Breast epithelium (tissue), 4 donors: ENCODE measurements at regions not wholly inside any gene's neighbourhood (a gene's known extent, or its start where the extent isn't known, plus 50 kb on each side); places are given as distances from the start of the nearest gene placed in this dataset.

ENCODE experiments used
- DNase-seq, 2 donors: peaks; one replicate each; pipeline ENCODE4 v3.0.0-alpha.2; 2019; ENCODE audit warnings: low spot score in 2 of 2
- H3K27ac ChIP-seq, 2 donors: fragments of 200-600 bp; sonication (generic) in 1 of 2; one replicate each; pipeline ENCODE4 v1.5.1; 2016 to 2019; ENCODE audit warnings: mild to moderate bottlenecking in 1 of 2
- H3K27me3 ChIP-seq, 2 donors: fragments of 200-600 bp; sonication (generic) in 1 of 2; one replicate each; pipeline versions ENCODE4 v1.5.1 to v1.6.0; 2017 to 2019; ENCODE audit warnings: control low read depth in 1 of 2, mild to moderate bottlenecking in 1 of 2
- H3K36me3 ChIP-seq: fragments of 200-600 bp; one replicate; pipeline ENCODE4 v1.5.1; 2019
- H3K4me1 ChIP-seq, 2 donors: fragments of 200-600 bp; sonication (generic); one replicate each; pipeline ENCODE4 v1.5.1; 2016 to 2019; ENCODE audit warnings: control low read depth in 1 of 2
- H3K4me3 ChIP-seq, 3 donors: fragments of 200-600 bp; sonication (generic); 1 replicate in 2 of 3; 2 replicates in 1 of 3; pipeline ENCODE4 v1.5.1; 2016 to 2019; ENCODE audit warnings: mild to moderate bottlenecking in 3 of 3, moderate library complexity in 2 of 3
- H3K9me3 ChIP-seq, 2 donors: fragments of 200-600 bp; sonication (generic) in 1 of 2; one replicate each; pipeline ENCODE4 v1.5.1; 2016 to 2019; ENCODE audit warnings: control low read depth in 1 of 2
- CTCF ChIP-seq, 3 donors: fragments of 450-650 bp; IDR thresholded peaks; one replicate each; pipeline ENCODE4 v1.5.1; 2016 to 2017; ENCODE audit warnings: antibody characterized with exemption in 3 of 3, mild to moderate bottlenecking in 3 of 3, moderate library complexity in 3 of 3
- POLR2A ChIP-seq: fragments of 450-650 bp; IDR thresholded peaks from one replicate; pipeline ENCODE4 v1.6.1; 2016; ENCODE audit warnings: antibody characterized with exemption, mild to moderate bottlenecking, moderate library complexity
- POLR2AphosphoS5 ChIP-seq, 3 donors: sonication (generic); formaldehyde crosslinking; IDR thresholded peaks; one replicate each; pipeline ENCODE4 v1.6.1; 2017; ENCODE audit warnings: antibody characterized with exemption in 3 of 3
- intact Hi-C: fragments of 100-400 bp; cut with DNase I; formaldehyde crosslinking; loops from one replicate; pipeline ENCODE4 v1.15.1; 2023; ENCODE audit warnings: low total_unique reads

GRCh38 chr5:167949435-167949834, 342.0 kb upstream of the WWC1 start:
- Histone ChIP-seq H3K27me3 (no peaks in the 10 kb centered on the region), H3K4me3 (no peak overlapping the region), H3K36me3 (no peaks in the 10 kb centered on the region), H3K9me3 (no peaks in the 10 kb centered on the region), H3K27ac (no peak overlapping the region), H3K4me1 (no peaks in the 10 kb centered on the region)
- no peak for TF ChIP-seq CTCF (IDR thresholded peaks at IDR 0.05)
- no peak for TF ChIP-seq POLR2AphosphoS5 (IDR thresholded peaks at IDR 0.05)
- TF ChIP-seq POLR2A = no peak
- DNase-seq = no peak
- intact Hi-C loops = no loop called here

- Histone ChIP-seq H3K4me1 (no peaks in the 10 kb centered on the region), H3K27me3 (no peaks in the 10 kb centered on the region), H3K4me3 (no peak overlapping the region), H3K27ac (peak overlapping the region; percentile 21 to 49), H3K9me3 (no peaks in the 10 kb centered on the region), H3K36me3 (no peaks in the 10 kb centered on the region)
- TF ChIP-seq POLR2A = no peak
- no peak for TF ChIP-seq CTCF (IDR thresholded peaks at IDR 0.05)
- no peak for TF ChIP-seq POLR2AphosphoS5 (IDR thresholded peaks at IDR 0.05)
- intact Hi-C loops = no loop called here
- peak in 1 of 2 donors; percentile 30 for DNase-seq
Measured at GRCh38 chr5:167950126-167950721, 341.2 kb upstream of the WWC1 start.

DNA sequence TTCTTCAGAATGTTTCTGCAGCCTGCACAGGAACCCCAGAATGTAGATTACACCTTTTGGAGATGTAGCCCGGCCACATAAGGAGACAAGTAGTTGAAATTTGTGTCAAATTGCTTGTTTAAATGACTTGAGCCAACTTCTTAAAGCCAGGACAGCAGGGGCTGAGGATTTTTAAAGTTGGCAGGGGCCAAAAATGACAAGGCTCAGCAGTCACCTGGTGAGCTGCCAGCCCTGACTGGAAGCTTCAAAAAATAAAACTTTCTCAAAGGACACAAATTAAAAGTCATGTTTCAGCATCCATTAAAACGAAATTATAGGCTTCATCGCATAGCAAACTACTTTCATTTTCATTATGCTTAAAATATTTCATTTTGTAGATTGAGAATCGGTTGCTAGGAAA, 340.3 kb upstream of the WWC1 start:
- H3K27ac ChIP-seq = peak overlapping the region in 1 of 2 donors; percentile 21
- H3K4me1 ChIP-seq = no peaks in the 10 kb centered on the region
- intact Hi-C loops = no loop called here

GRCh38 chr5:167952278-167952995, 339.0 kb upstream of the WWC1 start:
- H3K4me1 ChIP-seq = no peaks in the 10 kb centered on the region
- H3K36me3 ChIP-seq = no peaks in the 10 kb centered on the region
- no peak for TF ChIP-seq POLR2A
- no peak for TF ChIP-seq POLR2AphosphoS5 (IDR thresholded peaks at IDR 0.05)
- no peak for TF ChIP-seq CTCF (IDR thresholded peaks at IDR 0.05)
- H3K27me3 ChIP-seq = no peaks in the 10 kb centered on the region
- no peak for DNase-seq
- H3K9me3 ChIP-seq = no peaks in the 10 kb centered on the region
- no peak overlapping the region for H3K27ac ChIP-seq
- intact Hi-C loops = no loop called here
- no peak overlapping the region for H3K4me3 ChIP-seq

More for the DNA sequence above, 340.3 kb upstream of the WWC1 start:
- Histone ChIP-seq H3K36me3 (no peaks in the 10 kb centered on the region), H3K4me3 (peak overlapping the region in 1 of 3 donors; percentile 22), H3K9me3 (no peaks in the 10 kb centered on the region), H3K27me3 (no peaks in the 10 kb centered on the region)
- DNase-seq = no peak
- no peak for TF ChIP-seq CTCF (IDR thresholded peaks at IDR 0.05)
- no peak for TF ChIP-seq POLR2AphosphoS5 (IDR thresholded peaks at IDR 0.05)
- TF ChIP-seq POLR2A = no peak

DNA sequence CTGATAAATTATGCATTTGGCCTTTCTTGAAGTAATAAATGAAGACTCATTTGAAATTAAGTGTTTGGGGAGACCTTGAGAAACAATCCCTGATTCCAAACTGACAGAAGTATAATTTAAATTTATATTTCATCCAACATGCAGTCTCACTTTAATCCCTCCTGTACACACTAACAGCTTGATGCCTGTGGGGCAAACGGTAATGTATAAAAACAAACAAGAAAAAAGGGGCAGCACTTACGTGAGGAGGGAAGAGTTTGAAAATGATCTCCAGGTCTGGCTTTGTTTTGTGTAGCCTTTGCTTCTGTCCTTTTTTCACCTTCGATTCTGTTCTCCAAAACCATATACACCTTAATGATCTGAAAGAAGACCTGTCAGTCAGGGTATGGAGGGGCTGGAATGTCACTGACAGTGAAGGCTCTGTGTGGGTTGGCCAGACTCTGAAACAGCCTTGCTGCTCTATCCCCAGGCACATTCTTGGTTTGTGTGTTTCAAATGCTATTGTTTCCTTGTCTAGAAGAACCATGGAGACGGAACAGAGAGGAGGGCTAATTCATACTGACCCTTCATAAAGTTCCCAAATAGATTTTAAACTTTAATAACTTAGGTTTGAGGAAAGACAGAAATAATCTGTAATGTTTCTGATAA, 338.2 kb upstream of the WWC1 start:
- intact Hi-C loops = no loop called here
- peak overlapping the region in 1 of 2 donors; percentile 32 for H3K27ac ChIP-seq
- no peaks in the 10 kb centered on the region for H3K27me3 ChIP-seq
- no peak for TF ChIP-seq POLR2A
- TF ChIP-seq CTCF (IDR thresholded peaks at IDR 0.05) = no peak
- TF ChIP-seq POLR2AphosphoS5 (IDR thresholded peaks at IDR 0.05) = no peak
- peak in 1 of 2 donors; percentile 31 for DNase-seq
- no peak overlapping the region for H3K4me3 ChIP-seq
- no peaks in the 10 kb centered on the region for H3K9me3 ChIP-seq
- no peaks in the 10 kb centered on the region for H3K36me3 ChIP-seq
- no peaks in the 10 kb centered on the region for H3K4me1 ChIP-seq
